Neutrophil (primary cell): ENCODE measurements at regions not wholly inside any gene's neighbourhood (a gene's known extent, or its start where the extent isn't known, plus 50 kb on each side); places are given as distances from the start of the nearest gene placed in this dataset.

Source experiments
- H3K27ac ChIP-seq: fragments of 200-600 bp; sonication (generic); 2 replicates; pipeline ENCODE4 v1.5.1; 2016; ENCODE audit warnings: mild to moderate bottlenecking, moderate library complexity
- H3K27me3 ChIP-seq: fragments of 200-600 bp; sonication (generic); 2 replicates; pipeline ENCODE4 v1.6.0; 2016; ENCODE audit warnings: mild to moderate bottlenecking
- H3K36me3 ChIP-seq: fragments of 200-600 bp; sonication (generic); 2 replicates; pipeline ENCODE4 v1.5.1; 2017
- H3K4me1 ChIP-seq, 2 experiments: fragments of 200-600 bp in 1 of 2; sonication (generic) in 1 of 2; 1 replicate in 1 of 2; 2 replicates in 1 of 2; pipeline versions ENCODE4 v1.5.1 to v1.6.1; 2013 to 2016; ENCODE audit warnings: low read depth in 1 of 2, low read length in 1 of 2, mild to moderate bottlenecking in 1 of 2, moderate library complexity in 1 of 2; ENCODE audit not compliant: control insufficient read depth in 1 of 2, insufficient read depth in 1 of 2
- H3K4me3 ChIP-seq, 2 experiments: fragments of 200-600 bp in 1 of 2; sonication (generic) in 1 of 2; 1 replicate in 1 of 2; 2 replicates in 1 of 2; pipeline ENCODE4 v1.5.1; 2013 to 2016; ENCODE audit warnings: low read depth in 1 of 2, low read length in 1 of 2, mild to moderate bottlenecking in 1 of 2, moderate library complexity in 1 of 2
- H3K9me3 ChIP-seq: fragments of 200-600 bp; sonication (generic); 2 replicates; pipeline ENCODE4 v1.5.1; 2016
- CTCF ChIP-seq: fragments of 200-600 bp; sonication (generic); IDR thresholded peaks from 2 replicates; pipeline ENCODE4 v1.5.1; 2016; ENCODE audit warnings: antibody characterized with exemption

- H3K9me3 ChIP-seq, result no peaks in the 10 kb centered on the region
- TF ChIP-seq CTCF, result no peak
- no peaks in the 10 kb centered on the region for H3K4me1 ChIP-seq
- H3K27ac ChIP-seq, result no peak overlapping the region
- no peak overlapping the region for H3K4me3 ChIP-seq
- no peaks in the 10 kb centered on the region for H3K36me3 ChIP-seq
- peaks cover 79% of the 10 kb centered on the region for H3K27me3 ChIP-seq
Observed at GRCh38 chr6:41464481-41464880, 81.7 kb upstream of the FOXP4 start.

DNA sequence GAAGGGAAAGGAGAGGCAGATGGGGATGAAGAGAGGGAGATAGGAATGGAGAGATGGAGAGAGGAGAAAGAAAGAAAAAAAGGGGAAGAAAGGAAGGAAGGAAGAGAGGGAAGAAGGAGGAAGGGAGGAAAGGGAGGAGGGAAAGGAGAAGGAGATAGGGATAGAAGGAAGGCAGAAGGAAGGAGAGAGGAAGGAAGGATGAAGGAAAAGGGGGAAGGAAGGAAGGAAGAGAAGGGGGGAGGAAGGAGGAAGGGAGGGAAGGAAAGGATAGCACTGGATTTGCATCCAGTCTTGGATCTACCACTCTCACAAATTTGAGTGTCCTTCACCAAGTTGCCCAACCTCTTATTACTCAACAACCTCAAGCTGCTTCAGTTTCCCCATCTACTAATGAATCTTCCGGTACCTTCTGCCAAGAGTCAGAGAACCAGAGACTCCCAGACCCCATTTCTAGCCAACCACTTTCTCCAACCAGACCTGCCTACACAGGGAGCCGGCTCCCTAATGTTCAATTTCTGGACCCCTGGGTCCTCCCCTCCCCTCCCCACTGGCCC lies 79.7 kb upstream of the FOXP4 start:
- no peaks in the 10 kb centered on the region for H3K36me3 ChIP-seq
- H3K27me3 ChIP-seq, result peaks cover 84% of the 10 kb centered on the region
- H3K4me3 ChIP-seq, result no peak overlapping the region
- TF ChIP-seq CTCF, result no peak
- H3K4me1 ChIP-seq, result no peaks in the 10 kb centered on the region
- no peak overlapping the region for H3K27ac ChIP-seq
- H3K9me3 ChIP-seq, result no peaks in the 10 kb centered on the region

- H3K9me3 ChIP-seq, result no peaks in the 10 kb centered on the region
- no peaks in the 10 kb centered on the region for H3K36me3 ChIP-seq
- no peak overlapping the region for H3K4me3 ChIP-seq
- H3K27me3 ChIP-seq, result peaks cover 90% of the 10 kb centered on the region
- H3K27ac ChIP-seq, result no peak overlapping the region
- TF ChIP-seq CTCF, result no peak
- H3K4me1 ChIP-seq, result no peaks in the 10 kb centered on the region
Observed at GRCh38 chr6:41467061-41467460, 79.1 kb upstream of the FOXP4 start.

- no peak overlapping the region for H3K4me3 ChIP-seq
- no peaks in the 10 kb centered on the region for H3K9me3 ChIP-seq
- H3K27ac ChIP-seq, result no peak overlapping the region
- peaks cover 91% of the 10 kb centered on the region for H3K27me3 ChIP-seq
- no peaks in the 10 kb centered on the region for H3K4me1 ChIP-seq
- TF ChIP-seq CTCF, result no peak
- H3K36me3 ChIP-seq, result no peaks in the 10 kb centered on the region
Observed at GRCh38 chr6:41467627-41468404, 78.4 kb upstream of the FOXP4 start.

- Histone ChIP-seq H3K4me3 (no peak overlapping the region), H3K4me1 (no peaks in the 10 kb centered on the region), H3K9me3 (no peaks in the 10 kb centered on the region), H3K36me3 (no peaks in the 10 kb centered on the region), H3K27me3 (peaks cover 95% of the 10 kb centered on the region), H3K27ac (no peak overlapping the region)
- TF ChIP-seq CTCF, result no peak
Observed at GRCh38 chr6:41469156-41470028, 76.8 kb upstream of the FOXP4 start.
